ENCODE measurements at regions not wholly inside any gene's neighbourhood (a gene's known extent, or its start where the extent isn't known, plus 50 kb on each side); places are given as distances from the start of the nearest gene placed in this dataset.

DNA sequence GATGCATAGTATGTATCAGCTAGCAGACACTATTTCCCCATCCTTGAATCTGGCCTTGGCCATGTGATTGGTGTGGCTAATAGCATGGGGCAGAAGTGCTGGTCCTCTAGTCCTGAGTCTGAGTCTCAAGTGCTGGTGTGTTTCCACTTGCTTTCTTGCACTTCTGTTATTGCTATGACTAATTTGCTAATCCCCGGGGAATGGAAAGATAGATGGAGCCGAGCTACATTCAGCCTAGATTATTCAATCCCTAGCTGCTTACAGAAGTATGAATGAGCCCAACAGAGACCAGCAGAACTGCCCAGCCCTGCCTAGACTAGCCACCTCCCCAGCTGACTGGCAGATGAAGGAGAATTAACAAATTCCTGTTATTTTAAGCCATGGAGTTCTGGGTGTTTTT, 53.2 kb upstream of the SYPL1 start:
- POLR2A ChIA-PET: interaction anchor here (0.6 to 1.4 kb wide), 2 partner anchors 51 to 256 kb away, joined by 3 read pairs; no protein-coding TSS in a partner anchor
- H3K4me3 Mint-ChIP-seq (ENCODE audit: unreplicated experiment): no peak overlapping the region
- H3K4me1 Mint-ChIP-seq (ENCODE audit: insufficient read depth, unreplicated experiment): no peaks in the 10 kb centered on the region
- peak; percentile 17 for DNase-seq (ENCODE audit: unreplicated experiment)
- CTCF ChIA-PET: interaction anchor here (0.5 to 9.2 kb wide), 29 partner anchors 9 to 1015 kb away, joined by 3 to 113 read pairs (median 3); no protein-coding TSS in a partner anchor
- TF ChIP-seq, protein P1, sequence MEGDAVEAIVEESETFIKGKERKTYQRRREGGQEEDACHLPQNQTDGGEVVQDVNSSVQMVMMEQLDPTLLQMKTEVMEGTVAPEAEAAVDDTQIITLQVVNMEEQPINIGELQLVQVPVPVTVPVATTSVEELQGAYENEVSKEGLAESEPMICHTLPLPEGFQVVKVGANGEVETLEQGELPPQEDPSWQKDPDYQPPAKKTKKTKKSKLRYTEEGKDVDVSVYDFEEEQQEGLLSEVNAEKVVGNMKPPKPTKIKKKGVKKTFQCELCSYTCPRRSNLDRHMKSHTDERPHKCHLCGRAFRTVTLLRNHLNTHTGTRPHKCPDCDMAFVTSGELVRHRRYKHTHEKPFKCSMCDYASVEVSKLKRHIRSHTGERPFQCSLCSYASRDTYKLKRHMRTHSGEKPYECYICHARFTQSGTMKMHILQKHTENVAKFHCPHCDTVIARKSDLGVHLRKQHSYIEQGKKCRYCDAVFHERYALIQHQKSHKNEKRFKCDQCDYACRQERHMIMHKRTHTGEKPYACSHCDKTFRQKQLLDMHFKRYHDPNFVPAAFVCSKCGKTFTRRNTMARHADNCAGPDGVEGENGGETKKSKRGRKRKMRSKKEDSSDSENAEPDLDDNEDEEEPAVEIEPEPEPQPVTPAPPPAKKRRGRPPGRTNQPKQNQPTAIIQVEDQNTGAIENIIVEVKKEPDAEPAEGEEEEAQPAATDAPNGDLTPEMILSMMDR (IDR thresholded peaks at IDR 0.05; ENCODE audit: unreplicated experiment): no peak
- H3K27me3 Mint-ChIP-seq (ENCODE audit: insufficient read depth, unreplicated experiment): peaks cover under 1% of the 10 kb centered on the region
- no TSS peak for BruUV-seq (replicated peaks)
- H3K36me3 Mint-ChIP-seq (ENCODE audit: insufficient read depth, unreplicated experiment): no peaks in the 10 kb centered on the region
- peaks cover 7% of the 10 kb centered on the region for H3K9me3 Mint-ChIP-seq (ENCODE audit: unreplicated experiment)
- intact Hi-C loops (cut with micrococcal nuclease): loop anchor here (5.0 kb wide), 2 partner anchors 403 to 513 kb away; no protein-coding TSS in a partner anchor
- H3K27ac Mint-ChIP-seq (ENCODE audit: low read depth, unreplicated experiment): no peak overlapping the region

GRCh38 chr7:106163257-106163656, 51.1 kb upstream of the SYPL1 start:
- DNase-seq (ENCODE audit: unreplicated experiment): no peak
- no peak overlapping the region for H3K4me3 Mint-ChIP-seq (ENCODE audit: unreplicated experiment)
- POLR2A ChIA-PET: no interaction called here
- TF ChIP-seq, protein P1 (IDR thresholded peaks at IDR 0.05; ENCODE audit: unreplicated experiment): no peak
- H3K27ac Mint-ChIP-seq (ENCODE audit: low read depth, unreplicated experiment): no peak overlapping the region
- no TSS peak for BruUV-seq (replicated peaks)
- peaks cover 19% of the 10 kb centered on the region for H3K9me3 Mint-ChIP-seq (ENCODE audit: unreplicated experiment)
- peaks cover 21% of the 10 kb centered on the region for H3K27me3 Mint-ChIP-seq (ENCODE audit: insufficient read depth, unreplicated experiment)
- CTCF ChIA-PET: interaction anchor here (0.5 to 2.8 kb wide), 7 partner anchors 105 to 1938 kb away, joined by 3 to 21 read pairs (median 3); no protein-coding TSS in a partner anchor
- no peaks in the 10 kb centered on the region for H3K4me1 Mint-ChIP-seq (ENCODE audit: insufficient read depth, unreplicated experiment)
- H3K36me3 Mint-ChIP-seq (ENCODE audit: insufficient read depth, unreplicated experiment): no peaks in the 10 kb centered on the region
- intact Hi-C loops (cut with micrococcal nuclease): no loop called here
